ENCODE measurements at regions not wholly inside any gene's neighbourhood (a gene's known extent, or its start where the extent isn't known, plus 50 kb on each side); places are given as distances from the start of the nearest gene placed in this dataset.
"Not testable (repeated sequence)": the region's sequence is repeated elsewhere in the genome, so short reads cannot be mapped to it uniquely, and the experiment has no call there.

DNA sequence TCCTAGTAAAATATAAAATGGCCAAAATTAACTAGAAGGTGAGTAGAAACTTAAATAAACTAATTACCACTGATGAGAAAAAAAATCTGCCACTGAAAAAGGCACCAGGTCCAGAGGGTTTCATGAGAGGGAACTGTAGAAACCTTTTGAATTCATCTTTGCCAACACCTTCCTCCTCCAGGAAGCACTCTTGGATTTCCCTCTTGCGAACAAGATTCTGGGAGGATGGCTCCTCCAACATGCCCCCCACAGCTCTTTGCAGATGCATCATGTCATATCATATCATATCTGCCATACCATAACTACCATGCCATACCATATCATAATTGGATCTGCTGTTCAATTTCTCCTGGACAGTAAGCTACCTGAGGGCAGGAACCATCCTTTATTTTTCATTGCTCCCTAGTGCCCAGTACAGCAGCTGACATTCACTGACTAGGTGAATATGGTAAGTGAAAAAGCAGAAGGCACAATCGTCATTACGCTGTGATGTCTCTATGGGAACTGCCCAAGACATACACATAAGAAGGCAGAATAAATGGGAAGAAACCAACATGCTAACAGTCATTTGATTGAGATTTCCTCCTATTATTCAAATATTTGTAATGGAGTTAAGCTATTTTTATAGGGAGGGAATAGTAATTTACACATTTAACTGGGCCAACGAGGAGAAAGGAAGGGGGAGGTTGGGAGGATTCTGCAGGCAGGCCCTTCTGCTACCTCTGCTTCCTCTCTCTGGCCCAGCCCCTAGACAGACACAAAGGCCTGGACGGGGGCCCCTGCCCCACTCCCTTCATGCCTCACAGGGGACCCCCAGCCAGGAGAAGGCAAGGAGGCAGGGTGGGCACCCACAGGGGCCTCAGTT is 110.1 kb upstream of the SMURF2 start:
- Mint-ChIP-seq H3K36me3 (peaks cover 4% of the 10 kb centered on the region), H3K27ac (no peak overlapping the region), H3K27me3 (no peaks in the 10 kb centered on the region), H3K4me1 (peaks cover 5% of the 10 kb centered on the region), H3K4me3 (no peak overlapping the region), H3K9me3 (no peaks in the 10 kb centered on the region)
- ATAC-seq (ENCODE audit: low read depth) (no peak), DNase-seq (ENCODE audit: low spot score in 2 of 2) (no peak)

DNA sequence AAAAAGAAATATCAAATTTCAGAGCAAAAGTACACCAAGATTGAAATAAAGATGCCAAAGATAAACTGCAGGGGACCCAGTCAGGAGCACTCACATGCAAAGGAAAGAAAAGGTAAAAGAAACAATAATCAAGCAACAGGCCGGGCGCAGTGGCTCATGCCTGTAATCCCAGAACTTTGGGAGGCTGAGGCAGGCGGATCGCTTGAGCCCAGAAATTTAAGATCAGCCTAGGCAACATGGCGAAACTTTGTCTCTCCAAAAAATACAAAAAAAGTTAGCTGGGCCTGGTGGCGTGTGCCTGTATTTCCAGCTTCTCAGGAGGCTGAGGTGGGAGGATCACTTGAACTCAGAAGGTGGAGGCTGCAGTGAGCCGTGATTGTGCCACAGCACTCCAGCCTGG is 107.6 kb upstream of the SMURF2 start:
- peaks cover 7% of the 10 kb centered on the region for H3K36me3 Mint-ChIP-seq
- no peak overlapping the region for H3K27ac Mint-ChIP-seq
- no peak for DNase-seq (ENCODE audit: low spot score in 2 of 2)
- H3K9me3 Mint-ChIP-seq, result no peaks in the 10 kb centered on the region
- H3K4me1 Mint-ChIP-seq, result no peaks in the 10 kb centered on the region
- no peaks in the 10 kb centered on the region for H3K27me3 Mint-ChIP-seq
- ATAC-seq (ENCODE audit: low read depth), result no peak
- no peak overlapping the region for H3K4me3 Mint-ChIP-seq

DNA sequence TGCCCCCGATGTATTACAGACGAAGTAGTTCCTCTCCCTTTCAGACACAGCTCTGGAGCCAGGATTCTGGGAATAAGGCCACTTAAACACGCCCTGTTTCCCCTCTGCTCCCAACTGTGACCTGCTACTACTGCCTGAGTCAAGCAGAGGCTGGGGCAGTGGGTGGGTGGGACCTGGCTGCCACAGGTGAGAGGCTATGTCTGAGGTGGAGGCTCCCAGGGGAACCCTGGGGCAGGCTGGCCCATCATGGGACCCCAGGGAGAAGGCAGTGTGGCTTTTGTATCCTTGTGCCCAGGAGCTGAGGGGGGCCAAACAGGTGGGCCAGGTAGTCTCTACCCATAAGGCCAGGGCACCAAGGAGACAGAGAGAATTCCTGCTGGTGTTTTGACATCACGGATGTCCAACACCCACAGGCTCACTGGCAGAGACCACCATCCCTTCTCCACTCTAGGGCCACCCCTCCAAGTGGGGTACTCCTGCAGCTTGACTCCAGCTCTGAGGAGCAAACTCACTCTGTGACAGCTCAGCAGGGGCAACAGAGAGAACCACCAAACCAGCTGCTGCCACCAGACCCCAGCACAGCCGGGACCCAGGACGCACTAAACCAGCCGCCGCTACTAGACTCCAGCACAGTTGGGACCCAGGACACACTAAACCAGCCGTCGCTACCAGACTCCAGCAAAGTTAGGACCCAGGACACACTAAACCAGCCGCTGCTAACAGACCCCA is 105.3 kb upstream of the SMURF2 start:
- peaks cover 10% of the 10 kb centered on the region for H3K36me3 Mint-ChIP-seq
- H3K4me3 Mint-ChIP-seq, result no peak overlapping the region
- DNase-seq (ENCODE audit: low spot score in 2 of 2), result no peak
- H3K27ac Mint-ChIP-seq, result no peak overlapping the region
- no peaks in the 10 kb centered on the region for H3K9me3 Mint-ChIP-seq
- H3K4me1 Mint-ChIP-seq, result no peaks in the 10 kb centered on the region
- H3K27me3 Mint-ChIP-seq, result no peaks in the 10 kb centered on the region
- no peak for ATAC-seq (ENCODE audit: low read depth)

DNA sequence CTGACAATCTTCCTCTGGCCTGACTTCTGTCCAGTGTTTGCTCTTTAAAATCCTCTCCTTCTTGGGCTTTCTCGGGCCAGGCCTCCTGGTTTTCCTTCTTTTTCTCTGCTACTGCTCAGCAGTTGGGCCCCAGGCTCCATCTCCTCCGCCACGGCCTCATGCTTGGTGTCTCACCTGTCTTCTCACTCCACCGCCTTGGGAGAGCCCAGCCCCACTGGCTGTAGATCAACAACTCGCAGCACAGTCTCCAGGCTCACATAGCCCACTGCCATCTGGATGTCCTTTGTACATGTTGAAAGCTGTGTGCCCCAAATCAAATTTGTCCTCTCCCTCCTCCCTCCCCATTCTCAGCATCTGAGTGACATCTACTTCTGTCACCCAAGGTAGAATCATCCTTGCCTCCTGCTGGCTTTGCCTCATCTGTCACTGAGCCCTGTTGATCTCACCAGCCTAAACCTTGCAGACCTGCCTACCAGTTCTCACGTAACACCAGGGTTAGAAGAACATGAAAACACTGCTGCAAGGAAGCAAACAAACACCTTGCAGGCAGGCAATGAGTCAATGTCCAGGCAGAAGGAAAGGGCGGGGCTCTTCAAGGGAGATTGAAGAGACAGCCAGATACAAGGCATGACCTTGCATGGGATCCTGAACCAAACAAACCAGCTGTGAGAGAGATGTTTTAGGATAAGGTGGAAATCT is 103.2 kb upstream of the SMURF2 start:
- no peaks in the 10 kb centered on the region for H3K9me3 Mint-ChIP-seq
- ATAC-seq (ENCODE audit: low read depth) (no peak), DNase-seq (ENCODE audit: low spot score in 2 of 2) (no peak)
- no peaks in the 10 kb centered on the region for H3K4me1 Mint-ChIP-seq
- H3K27me3 Mint-ChIP-seq, result no peaks in the 10 kb centered on the region
- no peak overlapping the region for H3K27ac Mint-ChIP-seq
- no peak overlapping the region for H3K4me3 Mint-ChIP-seq
- H3K36me3 Mint-ChIP-seq, result peaks cover 11% of the 10 kb centered on the region

DNA sequence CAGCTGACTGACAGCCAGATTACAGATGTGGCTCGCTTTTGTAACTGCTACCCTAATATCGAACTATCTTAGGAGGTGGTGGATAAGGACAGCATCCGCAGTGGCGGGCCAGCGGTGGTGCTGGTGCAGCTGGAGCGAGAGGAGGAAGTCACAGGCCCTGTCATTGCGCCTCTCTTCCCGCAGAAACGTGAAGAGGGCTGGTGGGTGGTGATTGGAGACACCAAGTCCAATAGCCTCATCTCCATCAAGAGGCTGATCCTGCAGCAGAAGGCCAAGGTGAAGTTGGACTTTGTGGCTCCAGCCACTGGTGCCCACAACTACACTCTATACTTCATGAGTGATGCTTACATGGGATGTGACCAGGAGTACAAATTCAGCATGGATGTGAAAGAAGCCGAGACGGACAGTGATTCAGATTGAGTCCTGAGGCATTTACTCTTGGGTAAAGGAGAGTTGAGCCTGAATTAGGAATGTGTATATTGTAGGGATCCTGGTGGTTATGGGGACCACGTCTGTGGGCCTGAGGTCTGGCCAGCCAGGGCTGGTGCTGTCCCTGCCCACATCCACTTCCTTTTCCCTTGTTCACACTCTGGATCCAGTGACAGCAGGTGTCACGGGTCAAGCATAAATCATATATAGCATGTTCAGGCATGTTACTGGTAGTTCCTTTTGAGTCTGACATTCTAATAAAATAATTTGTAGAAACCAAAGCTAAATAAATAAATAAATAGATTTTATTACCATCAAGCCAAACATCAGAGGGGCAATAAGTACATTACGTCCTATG is 89.0 kb upstream of the SMURF2 start:
- H3K9me3 Mint-ChIP-seq, result no peaks in the 10 kb centered on the region
- peaks cover 21% of the 10 kb centered on the region for H3K36me3 Mint-ChIP-seq
- DNase-seq (ENCODE audit: low spot score in 2 of 2) (no peak), ATAC-seq (ENCODE audit: low read depth) (no peak)
- no peak overlapping the region for H3K4me3 Mint-ChIP-seq
- H3K27me3 Mint-ChIP-seq, result no peaks in the 10 kb centered on the region
- H3K27ac Mint-ChIP-seq, result no peak overlapping the region
- H3K4me1 Mint-ChIP-seq, result no peaks in the 10 kb centered on the region

DNA sequence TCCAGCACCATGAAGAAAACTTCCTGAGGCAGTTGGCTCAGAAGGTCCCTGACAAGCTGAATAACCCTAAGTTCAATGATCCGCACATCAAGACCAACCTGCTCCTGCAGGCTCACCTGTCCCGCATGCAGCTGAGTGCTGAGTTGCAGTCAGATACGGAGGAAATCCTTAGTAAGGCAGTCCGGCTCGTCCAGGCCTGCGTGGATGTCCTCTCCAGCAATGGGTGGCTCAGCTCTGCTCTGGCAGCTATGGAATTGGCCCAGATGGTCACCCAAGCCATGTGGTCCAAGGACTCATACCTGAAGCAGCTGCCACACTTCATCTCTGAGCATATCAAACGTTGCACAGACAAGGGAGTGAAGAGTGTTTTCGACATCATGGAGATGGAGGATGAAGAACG is 88.4 kb upstream of the SMURF2 start:
- no peaks in the 10 kb centered on the region for H3K4me1 Mint-ChIP-seq
- H3K4me3 Mint-ChIP-seq, result no peak overlapping the region
- ATAC-seq (ENCODE audit: low read depth) (no peak), DNase-seq (ENCODE audit: low spot score in 2 of 2) (no peak)
- H3K36me3 Mint-ChIP-seq, result peaks cover 18% of the 10 kb centered on the region
- H3K9me3 Mint-ChIP-seq, result no peaks in the 10 kb centered on the region
- H3K27ac Mint-ChIP-seq, result no peak overlapping the region
- no peaks in the 10 kb centered on the region for H3K27me3 Mint-ChIP-seq

DNA sequence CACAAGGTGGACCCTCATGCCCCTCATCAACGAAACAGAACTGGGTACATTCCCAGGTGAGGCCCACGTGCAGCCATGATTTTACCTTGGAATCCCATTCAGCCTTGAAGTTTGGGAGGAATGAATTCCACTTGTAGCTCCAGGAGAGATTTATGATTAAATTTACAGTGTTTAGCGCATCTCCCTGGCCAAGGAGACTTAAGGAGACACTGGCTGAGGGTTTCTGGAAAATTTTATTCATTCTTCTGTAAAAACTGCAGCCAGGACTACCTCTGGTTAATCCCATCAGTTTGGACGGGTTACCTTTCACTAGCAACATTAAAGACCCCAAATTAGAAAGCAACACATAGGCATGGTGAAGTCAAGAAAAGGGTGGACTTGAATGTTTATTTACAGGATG is 87.2 kb upstream of the SMURF2 start:
- Mint-ChIP-seq H3K4me3 (no peak overlapping the region), H3K27me3 (no peaks in the 10 kb centered on the region), H3K4me1 (no peaks in the 10 kb centered on the region), H3K27ac (no peak overlapping the region), H3K36me3 (peaks cover 15% of the 10 kb centered on the region), H3K9me3 (no peaks in the 10 kb centered on the region)
- no peak for DNase-seq (ENCODE audit: low spot score in 2 of 2)
- ATAC-seq (ENCODE audit: low read depth), result no peak

DNA sequence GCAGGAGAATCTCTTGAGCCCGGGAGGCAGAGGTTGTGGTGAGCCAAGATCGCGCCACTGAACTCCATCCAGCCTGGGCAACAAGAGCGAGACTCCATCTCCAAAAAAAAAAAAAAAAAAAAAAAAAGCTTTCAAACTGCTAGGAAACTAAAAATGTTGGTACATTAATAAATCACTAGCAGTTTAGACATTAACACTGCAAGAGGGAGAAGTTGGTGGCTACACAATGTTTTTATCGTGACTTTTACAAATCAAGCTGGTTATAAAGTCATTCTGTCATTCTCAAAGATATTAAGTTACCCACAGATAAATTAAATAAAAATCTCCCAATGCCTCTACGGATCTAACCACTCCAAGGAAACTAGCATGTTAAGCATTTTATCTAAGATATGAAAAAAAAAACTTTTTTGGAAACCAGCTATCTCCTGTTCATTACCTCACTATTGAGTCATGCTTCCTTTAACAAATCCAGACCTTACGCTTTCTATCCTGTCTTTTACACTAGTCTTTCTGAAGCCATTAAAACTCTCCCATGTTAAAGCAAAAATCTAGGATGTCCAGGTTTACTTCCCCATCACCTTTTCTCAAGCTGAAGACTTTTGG is 85.9 kb upstream of the SMURF2 start:
- DNase-seq (ENCODE audit: low spot score in 2 of 2), result no peak
- no peaks in the 10 kb centered on the region for H3K4me1 Mint-ChIP-seq
- peaks cover 10% of the 10 kb centered on the region for H3K36me3 Mint-ChIP-seq
- H3K27ac Mint-ChIP-seq, result no peak overlapping the region
- no peak for ATAC-seq (ENCODE audit: low read depth)
- H3K27me3 Mint-ChIP-seq, result no peaks in the 10 kb centered on the region
- H3K4me3 Mint-ChIP-seq, result no peak overlapping the region
- no peaks in the 10 kb centered on the region for H3K9me3 Mint-ChIP-seq

DNA sequence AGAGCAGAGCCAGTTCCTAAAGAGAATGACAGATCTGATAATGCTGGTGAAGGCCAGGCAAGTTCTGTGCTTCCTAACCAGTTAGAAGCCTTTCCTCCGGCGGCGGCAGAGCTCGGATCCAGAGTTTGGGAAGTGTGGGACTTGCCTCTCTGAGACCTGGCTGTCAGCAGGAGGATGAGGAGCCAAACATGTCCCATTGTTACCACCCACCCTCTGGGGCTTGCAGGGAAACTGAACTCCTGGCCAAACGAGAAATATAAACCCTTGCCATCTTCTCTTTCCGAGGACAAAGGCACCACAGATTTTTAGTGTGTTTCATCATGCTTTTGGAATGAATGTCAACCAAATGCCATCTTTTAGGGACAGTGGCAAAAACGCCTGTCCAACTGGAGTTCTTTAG is 80.2 kb upstream of the SMURF2 start:
- Mint-ChIP-seq H3K4me1 (peaks cover 4% of the 10 kb centered on the region), H3K27me3 (no peaks in the 10 kb centered on the region), H3K4me3 (no peak overlapping the region), H3K9me3 (no peaks in the 10 kb centered on the region), H3K27ac (no peak overlapping the region), H3K36me3 (no peaks in the 10 kb centered on the region)
- no peak for DNase-seq (ENCODE audit: low spot score in 2 of 2)
- ATAC-seq (ENCODE audit: low read depth), result no peak

DNA sequence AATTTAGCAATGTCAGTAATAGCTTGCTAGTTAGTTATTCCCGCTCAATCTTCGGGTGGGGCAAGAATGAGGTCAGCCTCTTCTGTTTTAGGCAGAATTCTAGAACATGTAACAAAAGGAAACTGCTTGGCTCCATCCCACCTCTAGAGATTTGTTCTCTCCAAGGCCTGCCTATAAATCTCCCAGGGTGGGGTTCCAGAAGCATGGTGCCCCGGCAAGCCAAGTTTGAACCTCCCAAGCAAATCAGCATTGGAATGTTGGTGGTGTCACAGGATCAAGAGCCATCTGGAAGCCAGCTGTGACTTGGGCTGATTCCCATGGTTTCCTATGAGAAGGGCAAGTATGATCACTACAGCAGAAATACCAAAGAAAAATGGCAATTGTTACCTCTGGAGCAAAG is 79.8 kb upstream of the SMURF2 start:
- not testable (repeated sequence) for H3K9me3 Mint-ChIP-seq; H3K27ac Mint-ChIP-seq; H3K36me3 Mint-ChIP-seq; H3K4me1 Mint-ChIP-seq; H3K27me3 Mint-ChIP-seq; ATAC-seq (ENCODE audit: low read depth); DNase-seq (ENCODE audit: low spot score in 2 of 2); H3K4me3 Mint-ChIP-seq

DNA sequence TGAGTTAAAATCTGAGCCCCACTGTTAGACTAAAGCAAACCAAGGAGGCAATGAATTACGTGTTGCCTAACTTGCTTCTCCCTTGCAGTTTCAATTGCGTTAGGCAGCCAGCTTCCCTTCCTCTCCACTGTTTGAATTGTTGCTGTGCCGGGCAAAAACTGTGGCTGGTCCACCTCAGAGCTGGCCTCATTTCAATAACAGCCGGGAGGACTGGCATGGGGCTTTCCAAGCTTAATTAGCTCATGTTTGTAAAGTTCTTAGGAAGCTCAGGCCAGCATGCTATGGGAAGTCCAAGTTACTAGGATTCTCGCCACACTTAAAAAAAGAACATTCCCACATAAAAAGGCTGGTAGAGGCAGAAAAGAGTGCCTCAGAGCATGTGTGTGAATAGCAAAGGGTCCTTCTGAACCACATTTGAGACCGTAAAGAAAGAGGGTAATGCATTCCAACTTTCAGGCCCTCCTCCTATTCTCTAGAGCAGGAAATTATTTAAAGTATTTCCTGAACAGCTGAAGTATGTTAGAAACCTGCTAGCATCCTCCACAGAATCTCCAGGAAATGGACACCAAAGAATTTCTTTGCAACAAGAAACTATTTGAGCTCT is 79.0 kb upstream of the SMURF2 start:
- Mint-ChIP-seq H3K36me3 (no peaks in the 10 kb centered on the region), H3K4me3 (no peak overlapping the region), H3K27me3 (no peaks in the 10 kb centered on the region), H3K4me1 (peaks cover 7% of the 10 kb centered on the region), H3K9me3 (no peaks in the 10 kb centered on the region), H3K27ac (no peak overlapping the region)
- ATAC-seq (ENCODE audit: low read depth), result no peak
- no peak for DNase-seq (ENCODE audit: low spot score in 2 of 2)

DNA sequence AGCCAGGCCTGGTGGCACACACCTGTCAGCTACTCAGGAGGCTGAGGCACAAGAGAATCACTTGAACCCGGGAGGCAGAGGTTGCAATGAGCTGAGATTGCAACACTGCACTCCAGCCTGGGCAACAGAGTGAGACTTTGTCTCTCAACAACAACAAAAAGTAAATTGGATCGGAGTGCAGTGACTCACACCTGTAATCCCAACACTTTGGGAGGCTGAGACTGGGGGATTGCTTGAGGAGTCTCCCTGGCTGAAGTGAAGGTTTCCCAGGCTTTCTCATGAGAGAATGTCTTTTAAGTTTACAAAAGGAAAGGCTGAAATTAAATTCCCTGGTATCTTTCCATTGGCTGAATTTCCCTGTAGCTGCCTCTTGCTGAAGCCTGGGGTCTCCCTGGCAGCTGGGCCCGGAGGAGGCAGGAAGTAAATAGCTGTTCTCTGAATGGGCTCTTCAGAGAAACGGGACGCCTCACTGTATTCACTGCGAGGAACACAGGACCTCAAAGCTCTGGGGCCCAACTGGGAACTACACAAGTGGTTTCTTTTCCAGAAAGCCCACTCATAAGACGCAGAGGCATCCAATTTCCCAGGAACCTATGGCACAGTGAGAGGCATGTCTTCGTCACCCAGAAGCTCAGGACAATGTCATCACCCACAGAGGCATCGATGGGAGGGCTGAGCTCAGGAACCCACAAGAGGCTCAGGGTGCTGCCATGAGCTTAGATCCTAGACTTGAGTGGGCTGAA is 77.4 kb upstream of the SMURF2 start:
- Mint-ChIP-seq H3K4me3 (no peak overlapping the region), H3K36me3 (no peaks in the 10 kb centered on the region), H3K4me1 (peaks cover 7% of the 10 kb centered on the region), H3K27me3 (no peaks in the 10 kb centered on the region), H3K27ac (no peak overlapping the region), H3K9me3 (no peaks in the 10 kb centered on the region)
- ATAC-seq (ENCODE audit: low read depth) (no peak), DNase-seq (ENCODE audit: low spot score in 2 of 2) (no peak)

Measured in memory B cell (primary cell).